OCI-LY3 (cell line): ENCODE measurements at regions not wholly inside any gene's neighbourhood (a gene's known extent, or its start where the extent isn't known, plus 50 kb on each side); places are given as distances from the start of the nearest gene placed in this dataset.

Experiments used
- EZH2phosphoT487 ChIP-seq: fragments of 200-600 bp; shearing (Covaris generic); IDR thresholded peaks from 2 replicates; pipeline ENCODE4 v1.6.1; 2018; ENCODE audit warnings: antibody characterized with exemption, mixed run types, low read depth
- TF ChIP-seq, protein P1 (sequence below): fragments of 200-600, 300-600 bp; sonication (generic); IDR thresholded peaks from 2 replicates; pipeline ENCODE4 v1.5.1; 2014; ENCODE audit warnings: antibody characterized with exemption, low read length, low read depth

DNA sequence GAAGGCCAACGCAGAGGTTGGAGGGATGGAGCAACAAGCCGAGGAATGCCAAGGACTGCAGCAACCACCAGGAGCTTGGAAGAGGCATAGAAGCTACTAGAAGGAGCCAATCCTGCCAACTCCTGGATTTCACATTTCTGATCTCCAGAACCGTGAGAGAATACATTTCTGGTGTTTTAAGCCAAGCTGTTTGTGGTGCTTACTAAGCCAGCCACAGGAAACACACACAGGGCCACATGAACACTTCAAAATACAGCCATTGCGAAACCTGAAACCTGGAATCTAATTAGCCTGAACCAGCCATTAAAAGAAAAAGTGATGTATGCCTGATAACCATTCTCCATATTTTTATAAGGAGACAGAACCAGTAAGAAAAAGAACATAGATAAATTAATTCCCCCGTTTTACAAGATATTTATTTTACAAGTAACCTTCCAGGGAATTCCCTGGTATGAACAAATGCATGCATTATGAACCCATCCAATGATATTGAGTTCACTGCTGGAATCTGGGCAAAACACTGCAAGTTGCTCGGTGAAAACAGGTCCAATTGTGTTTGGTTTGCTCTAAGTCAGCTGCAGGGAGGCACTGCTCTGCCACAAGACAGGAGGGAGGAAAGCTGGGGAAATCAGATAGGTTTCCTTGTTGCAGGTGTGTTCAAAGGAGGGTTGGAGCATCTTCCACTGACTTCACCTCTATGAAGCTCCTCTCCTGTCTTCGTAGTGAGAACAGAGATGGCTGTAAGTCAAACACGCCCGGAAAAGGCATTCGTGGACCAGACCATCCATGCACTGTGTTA, 70.2 kb downstream of the ETS2 start:
- TF ChIP-seq, protein P1, sequence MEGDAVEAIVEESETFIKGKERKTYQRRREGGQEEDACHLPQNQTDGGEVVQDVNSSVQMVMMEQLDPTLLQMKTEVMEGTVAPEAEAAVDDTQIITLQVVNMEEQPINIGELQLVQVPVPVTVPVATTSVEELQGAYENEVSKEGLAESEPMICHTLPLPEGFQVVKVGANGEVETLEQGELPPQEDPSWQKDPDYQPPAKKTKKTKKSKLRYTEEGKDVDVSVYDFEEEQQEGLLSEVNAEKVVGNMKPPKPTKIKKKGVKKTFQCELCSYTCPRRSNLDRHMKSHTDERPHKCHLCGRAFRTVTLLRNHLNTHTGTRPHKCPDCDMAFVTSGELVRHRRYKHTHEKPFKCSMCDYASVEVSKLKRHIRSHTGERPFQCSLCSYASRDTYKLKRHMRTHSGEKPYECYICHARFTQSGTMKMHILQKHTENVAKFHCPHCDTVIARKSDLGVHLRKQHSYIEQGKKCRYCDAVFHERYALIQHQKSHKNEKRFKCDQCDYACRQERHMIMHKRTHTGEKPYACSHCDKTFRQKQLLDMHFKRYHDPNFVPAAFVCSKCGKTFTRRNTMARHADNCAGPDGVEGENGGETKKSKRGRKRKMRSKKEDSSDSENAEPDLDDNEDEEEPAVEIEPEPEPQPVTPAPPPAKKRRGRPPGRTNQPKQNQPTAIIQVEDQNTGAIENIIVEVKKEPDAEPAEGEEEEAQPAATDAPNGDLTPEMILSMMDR: no peak
- TF ChIP-seq EZH2phosphoT487: no peak
